Panc1 (cell line): ENCODE measurements at regions not wholly inside any gene's neighbourhood (a gene's known extent, or its start where the extent isn't known, plus 50 kb on each side); places are given as distances from the start of the nearest gene placed in this dataset.

Experiments used
- POLR2AphosphoS5 ChIP-seq: IDR thresholded peaks from 2 replicates; pipeline ENCODE4 v1.6.1; 2012; ENCODE audit warnings: mild to moderate bottlenecking, low read depth, low read length, moderate library complexity
- SIN3A ChIP-seq: IDR thresholded peaks from 2 replicates; pipeline ENCODE4 v1.6.1; 2012; ENCODE audit warnings: low read depth, mild to moderate bottlenecking, low read length, moderate library complexity, borderline replicate concordance; ENCODE audit not compliant: insufficient read depth
- TF ChIP-seq, protein P1 (sequence below): fragments of 450-650 bp; IDR thresholded peaks from 2 replicates; pipeline ENCODE4 v1.5.1; 2017; ENCODE audit warnings: mild to moderate bottlenecking
- TF ChIP-seq, protein P2 (sequence below), 2 experiments: IDR thresholded peaks; 2 replicates each; pipeline ENCODE4 v1.6.1; 2011 to 2012; ENCODE audit warnings: low read depth in 2 of 2, control low read depth in 1 of 2, low read length in 1 of 2, mild to moderate bottlenecking in 1 of 2, moderate library complexity in 1 of 2; ENCODE audit not compliant: insufficient read depth in 1 of 2

DNA sequence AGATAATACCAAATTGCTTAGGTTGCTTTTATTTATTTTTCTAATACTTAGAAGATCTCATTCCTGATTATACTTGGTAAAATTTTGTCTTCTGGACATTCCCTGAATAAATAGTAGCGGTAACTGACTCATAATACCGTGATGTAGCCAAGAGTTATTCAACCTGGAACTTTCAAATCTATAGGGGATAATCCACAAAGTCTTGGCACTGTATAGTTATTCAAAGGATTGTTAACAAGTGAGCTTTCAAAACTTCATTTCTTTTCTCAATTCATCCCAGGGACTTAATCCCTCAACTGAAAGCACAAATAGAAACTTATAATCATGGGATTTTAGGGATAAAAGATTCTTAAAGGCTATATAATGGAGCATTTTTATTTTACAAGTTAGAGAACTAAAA is 1383.3 kb downstream of the FAM133A start:
- TF ChIP-seq, protein P1, sequence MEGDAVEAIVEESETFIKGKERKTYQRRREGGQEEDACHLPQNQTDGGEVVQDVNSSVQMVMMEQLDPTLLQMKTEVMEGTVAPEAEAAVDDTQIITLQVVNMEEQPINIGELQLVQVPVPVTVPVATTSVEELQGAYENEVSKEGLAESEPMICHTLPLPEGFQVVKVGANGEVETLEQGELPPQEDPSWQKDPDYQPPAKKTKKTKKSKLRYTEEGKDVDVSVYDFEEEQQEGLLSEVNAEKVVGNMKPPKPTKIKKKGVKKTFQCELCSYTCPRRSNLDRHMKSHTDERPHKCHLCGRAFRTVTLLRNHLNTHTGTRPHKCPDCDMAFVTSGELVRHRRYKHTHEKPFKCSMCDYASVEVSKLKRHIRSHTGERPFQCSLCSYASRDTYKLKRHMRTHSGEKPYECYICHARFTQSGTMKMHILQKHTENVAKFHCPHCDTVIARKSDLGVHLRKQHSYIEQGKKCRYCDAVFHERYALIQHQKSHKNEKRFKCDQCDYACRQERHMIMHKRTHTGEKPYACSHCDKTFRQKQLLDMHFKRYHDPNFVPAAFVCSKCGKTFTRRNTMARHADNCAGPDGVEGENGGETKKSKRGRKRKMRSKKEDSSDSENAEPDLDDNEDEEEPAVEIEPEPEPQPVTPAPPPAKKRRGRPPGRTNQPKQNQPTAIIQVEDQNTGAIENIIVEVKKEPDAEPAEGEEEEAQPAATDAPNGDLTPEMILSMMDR = no peak
- no peak for TF ChIP-seq POLR2AphosphoS5
- TF ChIP-seq, protein P2, sequence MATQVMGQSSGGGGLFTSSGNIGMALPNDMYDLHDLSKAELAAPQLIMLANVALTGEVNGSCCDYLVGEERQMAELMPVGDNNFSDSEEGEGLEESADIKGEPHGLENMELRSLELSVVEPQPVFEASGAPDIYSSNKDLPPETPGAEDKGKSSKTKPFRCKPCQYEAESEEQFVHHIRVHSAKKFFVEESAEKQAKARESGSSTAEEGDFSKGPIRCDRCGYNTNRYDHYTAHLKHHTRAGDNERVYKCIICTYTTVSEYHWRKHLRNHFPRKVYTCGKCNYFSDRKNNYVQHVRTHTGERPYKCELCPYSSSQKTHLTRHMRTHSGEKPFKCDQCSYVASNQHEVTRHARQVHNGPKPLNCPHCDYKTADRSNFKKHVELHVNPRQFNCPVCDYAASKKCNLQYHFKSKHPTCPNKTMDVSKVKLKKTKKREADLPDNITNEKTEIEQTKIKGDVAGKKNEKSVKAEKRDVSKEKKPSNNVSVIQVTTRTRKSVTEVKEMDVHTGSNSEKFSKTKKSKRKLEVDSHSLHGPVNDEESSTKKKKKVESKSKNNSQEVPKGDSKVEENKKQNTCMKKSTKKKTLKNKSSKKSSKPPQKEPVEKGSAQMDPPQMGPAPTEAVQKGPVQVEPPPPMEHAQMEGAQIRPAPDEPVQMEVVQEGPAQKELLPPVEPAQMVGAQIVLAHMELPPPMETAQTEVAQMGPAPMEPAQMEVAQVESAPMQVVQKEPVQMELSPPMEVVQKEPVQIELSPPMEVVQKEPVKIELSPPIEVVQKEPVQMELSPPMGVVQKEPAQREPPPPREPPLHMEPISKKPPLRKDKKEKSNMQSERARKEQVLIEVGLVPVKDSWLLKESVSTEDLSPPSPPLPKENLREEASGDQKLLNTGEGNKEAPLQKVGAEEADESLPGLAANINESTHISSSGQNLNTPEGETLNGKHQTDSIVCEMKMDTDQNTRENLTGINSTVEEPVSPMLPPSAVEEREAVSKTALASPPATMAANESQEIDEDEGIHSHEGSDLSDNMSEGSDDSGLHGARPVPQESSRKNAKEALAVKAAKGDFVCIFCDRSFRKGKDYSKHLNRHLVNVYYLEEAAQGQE (IDR thresholded peaks at IDR 0.05; ENCODE audit: insufficient read depth in 1 of 2, low read depth in 2 of 2, low read length in 1 of 2) = no peak
- no peak for TF ChIP-seq SIN3A
